ENCODE measurements at regions not wholly inside any gene's neighbourhood (a gene's known extent, or its start where the extent isn't known, plus 50 kb on each side); places are given as distances from the start of the nearest gene placed in this dataset.

- TF ChIP-seq ZNF532 (CRISPR knock-in tag; IDR thresholded peaks at IDR 0.05; ENCODE audit: borderline replicate concordance), result no peak
Observed at GRCh38 chr1:5371270-5371669, 621.0 kb downstream of the NPHP4 start (continued).

- H3K27me3 Mint-ChIP-seq (ENCODE audit: low read depth), result peaks cover 26% of the 10 kb centered on the region
- ChIA-PET POLR2A (no interaction called here), CTCF (no interaction called here)
- ATAC-seq (no peak), DNase-seq (ENCODE audit: low spot score) (no peak)
- H3K27ac Mint-ChIP-seq, result no peak overlapping the region
- no peak overlapping the region for H3K4me3 Mint-ChIP-seq
- peaks cover 84% of the 10 kb centered on the region for H3K9me3 Mint-ChIP-seq
- no peak for TF ChIP-seq E2F5 (CRISPR knock-in tag; IDR thresholded peaks at IDR 0.05)
- TF ChIP-seq JAZF1 (CRISPR knock-in tag; IDR thresholded peaks at IDR 0.05), result no peak
- no peak for TF ChIP-seq ZBTB21 (CRISPR knock-in tag; IDR thresholded peaks at IDR 0.05; ENCODE audit: borderline replicate concordance)
- no peak for TF ChIP-seq CREM (CRISPR knock-in tag; IDR thresholded peaks at IDR 0.05)
- no peak for TF ChIP-seq ZNF281 (CRISPR knock-in tag; IDR thresholded peaks at IDR 0.05)
- no peak for TF ChIP-seq FOXP1 (CRISPR knock-in tag; IDR thresholded peaks at IDR 0.05; ENCODE audit: borderline replicate concordance)
- TF ChIP-seq NR3C1 (CRISPR knock-in tag; conservative IDR thresholded peaks at IDR 0.05; ENCODE audit: low read depth), result no peak
- TF ChIP-seq USF1 (CRISPR knock-in tag; IDR thresholded peaks at IDR 0.05), result no peak
- TF ChIP-seq PRDM15 (CRISPR knock-in tag; IDR thresholded peaks at IDR 0.05), result no peak
- TF ChIP-seq E2F1 (CRISPR knock-in tag; IDR thresholded peaks at IDR 0.05), result no peak
- no peak for TF ChIP-seq ZBTB43 (CRISPR knock-in tag; IDR thresholded peaks at IDR 0.05)
- TF ChIP-seq SOX15 (CRISPR knock-in tag; IDR thresholded peaks at IDR 0.05), result no peak
- no peak for TF ChIP-seq E2F4 (CRISPR knock-in tag; IDR thresholded peaks at IDR 0.05; ENCODE audit: borderline replicate concordance, low read depth)
- no peak for TF ChIP-seq ELF4 (CRISPR knock-in tag; IDR thresholded peaks at IDR 0.05; ENCODE audit: low read depth)
- peaks cover 84% of the 10 kb centered on the region for H3K36me3 Mint-ChIP-seq
- no peaks in the 10 kb centered on the region for H3K4me1 Mint-ChIP-seq
Observed at GRCh38 chr1:5370311-5370710, 621.9 kb downstream of the NPHP4 start.

Data from WTC11 (cell line).